Vagina (tissue), 2 donors: ENCODE measurements at regions not wholly inside any gene's neighbourhood (a gene's known extent, or its start where the extent isn't known, plus 50 kb on each side); places are given as distances from the start of the nearest gene placed in this dataset.

ENCODE experiments used
- CTCF ChIP-seq, 3 experiments: fragments of 450-650 bp in 2 of 3; fragments of 200-600 bp in 1 of 3; sonication (generic) in 1 of 3; IDR thresholded peaks; one replicate each; pipeline ENCODE4 v1.5.1; 2017 to 2019; ENCODE audit warnings: antibody characterized with exemption in 3 of 3, mild to moderate bottlenecking in 2 of 3, moderate library complexity in 2 of 3
- POLR2A ChIP-seq, 2 donors: fragments of 450-650 bp; IDR thresholded peaks; one replicate each; pipeline ENCODE4 v1.6.1; 2017; ENCODE audit warnings: antibody characterized with exemption in 2 of 2, mild to moderate bottlenecking in 2 of 2, moderate library complexity in 2 of 2

GRCh38 chr20:60810561-60810960 lies 441.5 kb upstream of the CDH4 start:
- no peak for TF ChIP-seq CTCF (IDR thresholded peaks at IDR 0.05)
- TF ChIP-seq POLR2A (IDR thresholded peaks at IDR 0.05): no peak
